ENCODE measurements at regions not wholly inside any gene's neighbourhood (a gene's known extent, or its start where the extent isn't known, plus 50 kb on each side); places are given as distances from the start of the nearest gene placed in this dataset.

GRCh38 chr11:134665188-134665535, 253.1 kb upstream of the B3GAT1 start:
- DNase-seq: peak; percentile 58
- WGBS, 2 donors: 81 to 84% methylated on average over 12 of the region's 12 CpGs
- H3K27ac ChIP-seq: no peak overlapping the region
- H3K27me3 ChIP-seq: peaks cover 0 to 6% (median 0%) of the 10 kb centered on the region in 3 donors
- no peak overlapping the region for H3K4me3 ChIP-seq
- no peaks in the 10 kb centered on the region for H3K9me3 ChIP-seq
- TF ChIP-seq CTCF (IDR thresholded peaks at IDR 0.05): no peak
- TF ChIP-seq EP300 (IDR thresholded peaks at IDR 0.05): no peak
- no peak for TF ChIP-seq POLR2AphosphoS5 (IDR thresholded peaks at IDR 0.05)
- TF ChIP-seq POLR2A (IDR thresholded peaks at IDR 0.05): no peak
- intact Hi-C loops (cut with DNase I): no loop called here
- no peaks in the 10 kb centered on the region for H3K4me1 ChIP-seq
- no peaks in the 10 kb centered on the region for H3K36me3 ChIP-seq

GRCh38 chr11:134664447-134665187, 252.6 kb upstream of the B3GAT1 start:
- Histone ChIP-seq H3K9me3 (no peaks in the 10 kb centered on the region), H3K4me3 (no peak overlapping the region), H3K27ac (no peak overlapping the region), H3K36me3 (no peaks in the 10 kb centered on the region), H3K4me1 (no peaks in the 10 kb centered on the region), H3K27me3 (peaks cover 0 to under 1% (median 0%) of the 10 kb centered on the region in 3 donors)
- intact Hi-C loops (cut with DNase I): no loop called here
- DNase-seq: peak; percentile 15
- WGBS, 2 donors: 84 to 85% methylated on average over 25 of the region's 25 CpGs
- no peak for TF ChIP-seq EP300 (IDR thresholded peaks at IDR 0.05)
- no peak for TF ChIP-seq POLR2A (IDR thresholded peaks at IDR 0.05)
- TF ChIP-seq POLR2AphosphoS5 (IDR thresholded peaks at IDR 0.05): no peak
- TF ChIP-seq CTCF (IDR thresholded peaks at IDR 0.05): no peak

- intact Hi-C loops (cut with DNase I): no loop called here
- H3K4me3 ChIP-seq: no peak overlapping the region
- no peaks in the 10 kb centered on the region for H3K36me3 ChIP-seq
- H3K9me3 ChIP-seq: no peaks in the 10 kb centered on the region
- TF ChIP-seq POLR2AphosphoS5 (IDR thresholded peaks at IDR 0.05) (no peak), CTCF (IDR thresholded peaks at IDR 0.05) (no peak), POLR2A (IDR thresholded peaks at IDR 0.05) (no peak), EP300 (IDR thresholded peaks at IDR 0.05) (no peak)
- WGBS, 2 donors: 82 to 85% methylated on average over 11 of the region's 11 CpGs
- no peak overlapping the region for H3K27ac ChIP-seq
- no peaks in the 10 kb centered on the region for H3K4me1 ChIP-seq
- H3K27me3 ChIP-seq: no peaks in the 10 kb centered on the region
- peak; percentile 22 for DNase-seq
These were observed 251.7 kb upstream of the B3GAT1 start for GRCh38 chr11:134663506-134664313.

GRCh38 chr11:134662629-134663360, 250.8 kb upstream of the B3GAT1 start:
- intact Hi-C loops (cut with DNase I): no loop called here
- peak; percentile 32 for DNase-seq
- no peaks in the 10 kb centered on the region for H3K27me3 ChIP-seq
- 67 to 76% methylated on average over 5 of the region's 5 CpGs for WGBS, 2 donors
- H3K27ac ChIP-seq: no peak overlapping the region
- H3K4me3 ChIP-seq: no peak overlapping the region
- TF ChIP-seq POLR2AphosphoS5 (IDR thresholded peaks at IDR 0.05): no peak
- no peak for TF ChIP-seq CTCF (IDR thresholded peaks at IDR 0.05)
- TF ChIP-seq EP300 (IDR thresholded peaks at IDR 0.05): no peak
- TF ChIP-seq POLR2A (IDR thresholded peaks at IDR 0.05): no peak
- H3K36me3 ChIP-seq: no peaks in the 10 kb centered on the region
- H3K4me1 ChIP-seq: no peaks in the 10 kb centered on the region
- H3K9me3 ChIP-seq: no peaks in the 10 kb centered on the region

All from sigmoid colon (tissue), 6 donors.